Ovary (tissue), 3 donors: ENCODE measurements at regions not wholly inside any gene's neighbourhood (a gene's known extent, or its start where the extent isn't known, plus 50 kb on each side); places are given as distances from the start of the nearest gene placed in this dataset.

Experiments
- EP300 ChIP-seq: sonication (generic); formaldehyde crosslinking; IDR thresholded peaks from one replicate; pipeline ENCODE4 v1.6.1; 2017; ENCODE audit warnings: antibody characterized with exemption
- TF ChIP-seq, protein P1 (sequence below), 3 donors: fragments of 450-650 bp in 2 of 3; fragments of 200-600 bp in 1 of 3; IDR thresholded peaks; one replicate each; pipeline versions ENCODE4 v1.5.1 to v1.8.0; 2016 to 2022; ENCODE audit warnings: antibody characterized with exemption in 3 of 3, mild to moderate bottlenecking in 1 of 3
- donor health status: DM: no; HTN: no; CAD: no.

DNA sequence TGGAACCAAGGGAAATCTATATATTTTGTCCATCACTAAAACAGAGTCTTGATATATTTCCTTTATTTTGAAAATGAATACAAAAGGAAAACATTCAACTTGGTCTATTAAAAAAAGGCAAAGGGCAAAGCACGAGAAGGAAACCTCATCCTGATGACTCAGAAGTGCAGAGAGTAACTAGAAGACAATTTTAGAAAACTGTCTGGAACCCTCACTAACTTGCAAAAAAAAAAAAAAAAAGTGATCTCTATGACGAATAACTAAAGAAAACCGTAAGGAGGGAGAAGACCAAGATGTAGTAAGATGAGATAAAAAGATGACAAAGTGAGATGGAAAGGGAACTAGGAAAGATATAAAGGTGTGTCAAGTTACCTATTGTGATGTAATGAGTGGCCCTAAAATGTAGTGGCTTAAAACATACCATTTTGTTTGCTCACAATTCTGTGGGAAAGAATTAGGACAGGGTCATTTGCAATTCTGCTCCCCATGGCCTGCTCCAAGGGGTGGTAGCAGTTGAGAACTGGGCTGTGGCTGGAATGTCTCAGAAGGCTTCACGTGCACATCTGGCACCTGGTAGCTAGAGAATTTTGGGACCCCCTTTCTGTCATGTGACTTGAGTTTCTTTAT, 303.0 kb downstream of the DYSF start:
- TF ChIP-seq EP300 = no peak
- TF ChIP-seq, protein P1, sequence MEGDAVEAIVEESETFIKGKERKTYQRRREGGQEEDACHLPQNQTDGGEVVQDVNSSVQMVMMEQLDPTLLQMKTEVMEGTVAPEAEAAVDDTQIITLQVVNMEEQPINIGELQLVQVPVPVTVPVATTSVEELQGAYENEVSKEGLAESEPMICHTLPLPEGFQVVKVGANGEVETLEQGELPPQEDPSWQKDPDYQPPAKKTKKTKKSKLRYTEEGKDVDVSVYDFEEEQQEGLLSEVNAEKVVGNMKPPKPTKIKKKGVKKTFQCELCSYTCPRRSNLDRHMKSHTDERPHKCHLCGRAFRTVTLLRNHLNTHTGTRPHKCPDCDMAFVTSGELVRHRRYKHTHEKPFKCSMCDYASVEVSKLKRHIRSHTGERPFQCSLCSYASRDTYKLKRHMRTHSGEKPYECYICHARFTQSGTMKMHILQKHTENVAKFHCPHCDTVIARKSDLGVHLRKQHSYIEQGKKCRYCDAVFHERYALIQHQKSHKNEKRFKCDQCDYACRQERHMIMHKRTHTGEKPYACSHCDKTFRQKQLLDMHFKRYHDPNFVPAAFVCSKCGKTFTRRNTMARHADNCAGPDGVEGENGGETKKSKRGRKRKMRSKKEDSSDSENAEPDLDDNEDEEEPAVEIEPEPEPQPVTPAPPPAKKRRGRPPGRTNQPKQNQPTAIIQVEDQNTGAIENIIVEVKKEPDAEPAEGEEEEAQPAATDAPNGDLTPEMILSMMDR (IDR thresholded peaks at IDR 0.05) = no peak
